ENCODE measurements at regions not wholly inside any gene's neighbourhood (a gene's known extent, or its start where the extent isn't known, plus 50 kb on each side); places are given as distances from the start of the nearest gene placed in this dataset.

DNA sequence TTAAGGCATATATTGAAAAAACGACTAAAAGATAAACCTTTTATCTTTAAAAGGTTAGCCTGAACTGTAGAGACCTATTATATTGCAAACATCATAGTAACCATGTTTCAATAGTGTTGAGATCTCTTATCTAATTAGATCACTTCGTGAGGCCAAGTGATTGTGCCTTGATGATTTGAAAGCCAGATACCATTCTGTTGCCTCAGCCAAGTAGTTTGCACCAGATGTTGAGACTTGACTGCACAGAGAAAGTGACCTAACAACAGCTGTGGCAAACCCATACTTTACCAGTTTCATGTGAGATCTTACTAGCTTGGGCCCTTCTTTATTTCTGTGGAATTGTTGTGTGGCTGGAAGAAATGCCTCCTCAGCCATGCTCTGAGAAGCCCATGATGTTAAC is 717.3 kb downstream of the KCNJ2 start:
- TF ChIP-seq EP300 (IDR thresholded peaks at IDR 0.05) (no peak), POLR2A (IDR thresholded peaks at IDR 0.05) (no peak)
- TF ChIP-seq, protein P1, sequence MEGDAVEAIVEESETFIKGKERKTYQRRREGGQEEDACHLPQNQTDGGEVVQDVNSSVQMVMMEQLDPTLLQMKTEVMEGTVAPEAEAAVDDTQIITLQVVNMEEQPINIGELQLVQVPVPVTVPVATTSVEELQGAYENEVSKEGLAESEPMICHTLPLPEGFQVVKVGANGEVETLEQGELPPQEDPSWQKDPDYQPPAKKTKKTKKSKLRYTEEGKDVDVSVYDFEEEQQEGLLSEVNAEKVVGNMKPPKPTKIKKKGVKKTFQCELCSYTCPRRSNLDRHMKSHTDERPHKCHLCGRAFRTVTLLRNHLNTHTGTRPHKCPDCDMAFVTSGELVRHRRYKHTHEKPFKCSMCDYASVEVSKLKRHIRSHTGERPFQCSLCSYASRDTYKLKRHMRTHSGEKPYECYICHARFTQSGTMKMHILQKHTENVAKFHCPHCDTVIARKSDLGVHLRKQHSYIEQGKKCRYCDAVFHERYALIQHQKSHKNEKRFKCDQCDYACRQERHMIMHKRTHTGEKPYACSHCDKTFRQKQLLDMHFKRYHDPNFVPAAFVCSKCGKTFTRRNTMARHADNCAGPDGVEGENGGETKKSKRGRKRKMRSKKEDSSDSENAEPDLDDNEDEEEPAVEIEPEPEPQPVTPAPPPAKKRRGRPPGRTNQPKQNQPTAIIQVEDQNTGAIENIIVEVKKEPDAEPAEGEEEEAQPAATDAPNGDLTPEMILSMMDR (IDR thresholded peaks at IDR 0.05), result no peak

Data from stomach (tissue), 4 donors.